ENCODE measurements at regions not wholly inside any gene's neighbourhood (a gene's known extent, or its start where the extent isn't known, plus 50 kb on each side); places are given as distances from the start of the nearest gene placed in this dataset.

DNA sequence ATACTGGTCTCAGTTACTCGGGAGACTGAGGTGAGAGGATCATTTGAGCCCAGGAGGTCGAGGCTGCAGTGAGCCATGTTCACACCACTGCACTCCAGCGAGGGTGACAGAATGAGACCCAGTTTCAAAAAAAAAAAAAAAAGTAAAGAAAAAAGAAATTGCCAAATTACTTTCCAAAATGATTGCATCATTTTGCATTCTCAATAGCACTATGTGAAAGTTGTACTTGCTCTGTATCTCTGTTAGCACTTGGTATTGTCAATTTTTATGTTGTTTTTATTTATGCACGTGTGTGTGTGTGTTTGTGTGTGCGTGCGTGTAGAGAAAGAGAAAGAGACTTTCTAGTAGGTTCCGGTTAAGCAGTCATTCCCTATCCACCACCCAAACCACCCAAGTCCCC is 328.4 kb downstream of the RAB3C start:
- Mint-ChIP-seq H3K4me3 (no peak overlapping the region), H3K9me3 (peaks cover 26% of the 10 kb centered on the region), H3K27me3 (ENCODE audit: low read depth) (peaks cover 17% of the 10 kb centered on the region), H3K36me3 (peaks cover 15% of the 10 kb centered on the region), H3K4me1 (peaks cover 25% of the 10 kb centered on the region), H3K27ac (no peak overlapping the region)
- CTCF ChIA-PET: no interaction called here
- DNase-seq (ENCODE audit: low spot score) (no peak), ATAC-seq (no peak)
- TF ChIP-seq IRF2 (CRISPR knock-in tag; IDR thresholded peaks at IDR 0.05; ENCODE audit: borderline replicate concordance, low read depth) (no peak), ZNF317 (CRISPR knock-in tag; IDR thresholded peaks at IDR 0.05; ENCODE audit: borderline replicate concordance, low read depth) (no peak), GRHL2 (CRISPR knock-in tag; IDR thresholded peaks at IDR 0.05; ENCODE audit: insufficient replicate concordance, severe bottlenecking) (no peak), TEAD4 (CRISPR knock-in tag; IDR thresholded peaks at IDR 0.05) (no peak), ZNF532 (CRISPR knock-in tag; IDR thresholded peaks at IDR 0.05; ENCODE audit: borderline replicate concordance) (no peak), ZNF423 (CRISPR knock-in tag; IDR thresholded peaks at IDR 0.05) (no peak), FOXP1 (CRISPR knock-in tag; IDR thresholded peaks at IDR 0.05; ENCODE audit: borderline replicate concordance) (no peak)
- TF ChIP-seq, protein P1, sequence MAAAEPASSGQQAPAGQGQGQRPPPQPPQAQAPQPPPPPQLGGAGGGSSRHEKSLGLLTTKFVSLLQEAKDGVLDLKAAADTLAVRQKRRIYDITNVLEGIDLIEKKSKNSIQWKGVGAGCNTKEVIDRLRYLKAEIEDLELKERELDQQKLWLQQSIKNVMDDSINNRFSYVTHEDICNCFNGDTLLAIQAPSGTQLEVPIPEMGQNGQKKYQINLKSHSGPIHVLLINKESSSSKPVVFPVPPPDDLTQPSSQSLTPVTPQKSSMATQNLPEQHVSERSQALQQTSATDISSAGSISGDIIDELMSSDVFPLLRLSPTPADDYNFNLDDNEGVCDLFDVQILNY (CRISPR knock-in tag; IDR thresholded peaks at IDR 0.05): no peak
- POLR2A ChIA-PET: no interaction called here

GRCh38 chr5:58912116-58912515 is 329.2 kb downstream of the RAB3C start:
- ATAC-seq: no peak
- peaks cover 19% of the 10 kb centered on the region for H3K9me3 Mint-ChIP-seq
- no peak overlapping the region for H3K4me3 Mint-ChIP-seq
- CTCF ChIA-PET: no interaction called here
- H3K27ac Mint-ChIP-seq: no peak overlapping the region
- POLR2A ChIA-PET: no interaction called here
- peaks cover 25% of the 10 kb centered on the region for H3K27me3 Mint-ChIP-seq (ENCODE audit: low read depth)
- no peak for TF ChIP-seq ZNF416 (CRISPR knock-in tag; IDR thresholded peaks at IDR 0.05)
- no peak for TF ChIP-seq CREM (CRISPR knock-in tag; IDR thresholded peaks at IDR 0.05)
- TF ChIP-seq ZNF232 (CRISPR knock-in tag; IDR thresholded peaks at IDR 0.05): no peak
- TF ChIP-seq ESRRA (CRISPR knock-in tag; IDR thresholded peaks at IDR 0.05; ENCODE audit: borderline replicate concordance): no peak
- no peak for TF ChIP-seq USF1 (CRISPR knock-in tag; IDR thresholded peaks at IDR 0.05)
- no peak for TF ChIP-seq CBFB (CRISPR knock-in tag; IDR thresholded peaks at IDR 0.05; ENCODE audit: low read depth)
- no peak for TF ChIP-seq OVOL2 (CRISPR knock-in tag; IDR thresholded peaks at IDR 0.05; ENCODE audit: borderline replicate concordance)
- TF ChIP-seq, protein P2, sequence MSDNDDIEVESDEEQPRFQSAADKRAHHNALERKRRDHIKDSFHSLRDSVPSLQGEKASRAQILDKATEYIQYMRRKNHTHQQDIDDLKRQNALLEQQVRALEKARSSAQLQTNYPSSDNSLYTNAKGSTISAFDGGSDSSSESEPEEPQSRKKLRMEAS (CRISPR knock-in tag; IDR thresholded peaks at IDR 0.05): no peak
- TF ChIP-seq MXD4 (CRISPR knock-in tag; IDR thresholded peaks at IDR 0.05; ENCODE audit: borderline replicate concordance): no peak
- TF ChIP-seq ZNF532 (CRISPR knock-in tag; IDR thresholded peaks at IDR 0.05; ENCODE audit: borderline replicate concordance): no peak
- TF ChIP-seq, protein P3, sequence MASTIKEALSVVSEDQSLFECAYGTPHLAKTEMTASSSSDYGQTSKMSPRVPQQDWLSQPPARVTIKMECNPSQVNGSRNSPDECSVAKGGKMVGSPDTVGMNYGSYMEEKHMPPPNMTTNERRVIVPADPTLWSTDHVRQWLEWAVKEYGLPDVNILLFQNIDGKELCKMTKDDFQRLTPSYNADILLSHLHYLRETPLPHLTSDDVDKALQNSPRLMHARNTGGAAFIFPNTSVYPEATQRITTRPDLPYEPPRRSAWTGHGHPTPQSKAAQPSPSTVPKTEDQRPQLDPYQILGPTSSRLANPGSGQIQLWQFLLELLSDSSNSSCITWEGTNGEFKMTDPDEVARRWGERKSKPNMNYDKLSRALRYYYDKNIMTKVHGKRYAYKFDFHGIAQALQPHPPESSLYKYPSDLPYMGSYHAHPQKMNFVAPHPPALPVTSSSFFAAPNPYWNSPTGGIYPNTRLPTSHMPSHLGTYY (CRISPR knock-in tag; IDR thresholded peaks at IDR 0.05): no peak
- TF ChIP-seq RORB (CRISPR knock-in tag; IDR thresholded peaks at IDR 0.05): no peak
- no peak for TF ChIP-seq ZBTB21 (CRISPR knock-in tag; IDR thresholded peaks at IDR 0.05; ENCODE audit: borderline replicate concordance)
- TF ChIP-seq GRHL2 (CRISPR knock-in tag; IDR thresholded peaks at IDR 0.05; ENCODE audit: insufficient replicate concordance, severe bottlenecking): no peak
- TF ChIP-seq, protein P4, sequence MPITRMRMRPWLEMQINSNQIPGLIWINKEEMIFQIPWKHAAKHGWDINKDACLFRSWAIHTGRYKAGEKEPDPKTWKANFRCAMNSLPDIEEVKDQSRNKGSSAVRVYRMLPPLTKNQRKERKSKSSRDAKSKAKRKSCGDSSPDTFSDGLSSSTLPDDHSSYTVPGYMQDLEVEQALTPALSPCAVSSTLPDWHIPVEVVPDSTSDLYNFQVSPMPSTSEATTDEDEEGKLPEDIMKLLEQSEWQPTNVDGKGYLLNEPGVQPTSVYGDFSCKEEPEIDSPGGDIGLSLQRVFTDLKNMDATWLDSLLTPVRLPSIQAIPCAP (CRISPR knock-in tag; IDR thresholded peaks at IDR 0.05): no peak
- peaks cover 12% of the 10 kb centered on the region for H3K36me3 Mint-ChIP-seq
- H3K4me1 Mint-ChIP-seq: peaks cover 33% of the 10 kb centered on the region
- DNase-seq (ENCODE audit: low spot score): no peak
